Stimulated activated CD8-positive, alpha-beta memory T cell treated with anti-CD3 and anti-CD28 coated beads, Interleukin-2, amount 100 ng/mL, for 48 hours (primary cell): ENCODE measurements at regions not wholly inside any gene's neighbourhood (a gene's known extent, or its start where the extent isn't known, plus 50 kb on each side); places are given as distances from the start of the nearest gene placed in this dataset.
"Not testable (repeated sequence)": the region's sequence is repeated elsewhere in the genome, so short reads cannot be mapped to it uniquely, and the experiment has no call there.

ENCODE experiments used
- DNase-seq, 2 donors: peaks; one replicate each; pipeline ENCODE4 v3.0.0-alpha.2; 2020; ENCODE audit warnings: low read depth in 2 of 2

DNA sequence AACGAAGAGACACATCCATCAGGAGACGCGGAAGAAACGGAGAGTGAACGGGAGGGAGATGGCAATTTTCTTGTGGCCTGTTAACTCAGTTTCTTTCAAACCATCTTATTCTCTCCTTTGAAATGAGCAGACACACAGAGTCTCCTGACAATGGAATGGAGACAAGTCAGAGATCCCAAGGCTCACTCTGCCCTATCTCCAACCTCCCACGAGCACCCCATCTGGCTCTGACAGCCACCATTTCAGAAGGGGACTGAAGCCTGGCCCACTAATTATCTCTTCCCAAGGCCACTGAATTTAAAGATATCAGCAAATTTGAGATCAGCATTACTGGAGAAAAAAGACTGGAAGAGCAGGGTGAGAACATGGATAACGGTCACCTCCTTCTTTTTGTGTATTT lies 215.6 kb downstream of the DHX15 start:
- DNase-seq, result no peak

DNA sequence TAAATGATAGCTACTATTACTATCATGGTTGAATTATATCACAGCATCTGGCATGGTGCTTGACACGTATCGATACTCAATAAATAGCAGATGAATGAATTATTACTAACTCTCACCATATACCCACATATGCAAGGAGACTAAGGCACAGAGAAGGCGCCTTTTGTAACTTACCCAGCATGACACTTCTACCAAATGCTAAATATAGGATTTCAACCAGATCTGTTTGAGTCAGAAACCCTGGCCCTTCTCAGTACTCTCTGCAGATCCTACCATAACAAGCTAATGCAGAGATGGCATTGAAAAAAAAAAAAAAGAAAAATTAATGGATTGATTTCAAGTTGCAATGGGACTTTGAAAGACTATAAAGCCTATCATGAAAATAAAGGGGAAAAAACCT lies 219.5 kb downstream of the DHX15 start:
- DNase-seq, result no peak

DNA sequence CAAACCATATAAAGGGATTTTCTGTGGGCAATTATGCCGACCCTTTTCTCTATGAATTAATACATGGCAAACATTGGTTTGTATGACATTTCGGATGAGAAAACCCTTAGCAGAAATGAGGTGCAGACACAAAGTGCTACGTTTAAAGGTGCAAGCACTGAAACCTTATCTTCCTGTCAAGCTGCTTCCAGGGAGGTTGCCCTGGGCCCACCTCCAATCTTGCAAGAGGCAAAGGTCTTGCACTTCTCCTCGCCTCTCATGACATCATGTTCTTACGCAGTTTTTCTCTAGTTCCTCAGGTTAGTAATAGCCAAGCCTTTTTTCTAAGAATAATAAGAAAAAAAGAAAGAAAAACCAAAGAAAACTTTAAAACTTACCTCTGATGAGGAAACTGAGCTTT lies 220.1 kb downstream of the DHX15 start:
- no peak for DNase-seq

DNA sequence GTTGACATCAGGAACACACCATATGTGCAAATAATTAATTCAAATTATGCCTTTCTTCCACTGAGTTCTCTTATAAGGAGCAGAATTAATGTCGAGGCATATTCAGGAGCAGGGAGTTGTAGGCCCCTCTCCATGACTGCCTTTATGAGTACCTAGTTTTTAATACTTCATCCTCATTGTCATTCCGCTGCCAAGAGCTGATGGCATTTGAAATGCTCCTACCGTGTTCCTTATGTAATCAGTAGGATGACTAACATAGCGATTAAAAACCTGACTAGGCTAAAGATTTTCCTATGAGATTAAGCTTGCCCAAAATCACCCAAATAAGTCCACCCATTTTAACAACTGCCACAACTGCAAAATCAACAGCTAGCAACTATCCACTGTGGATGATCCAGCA lies 220.6 kb downstream of the DHX15 start:
- DNase-seq, result no peak

DNA sequence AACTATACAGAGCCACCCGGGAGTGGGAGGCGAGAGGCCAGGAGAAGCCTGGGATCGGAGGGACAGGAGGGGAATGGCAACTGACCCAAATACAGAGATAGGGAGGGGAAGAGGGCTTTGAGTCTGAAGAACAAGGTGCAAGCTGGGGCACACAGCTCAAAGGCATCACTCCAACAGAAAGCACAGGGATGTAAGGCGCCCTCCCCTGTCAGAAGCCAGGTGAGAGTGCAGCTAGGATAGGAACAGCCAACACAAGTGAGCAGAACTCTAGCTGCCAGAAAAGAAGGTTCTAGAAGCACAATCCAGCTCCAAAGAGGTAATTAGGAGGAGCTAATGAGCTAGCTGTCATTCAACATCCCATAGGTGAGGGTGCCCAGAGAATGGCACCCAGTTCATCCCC lies 232.2 kb downstream of the DHX15 start:
- no peak for DNase-seq

DNA sequence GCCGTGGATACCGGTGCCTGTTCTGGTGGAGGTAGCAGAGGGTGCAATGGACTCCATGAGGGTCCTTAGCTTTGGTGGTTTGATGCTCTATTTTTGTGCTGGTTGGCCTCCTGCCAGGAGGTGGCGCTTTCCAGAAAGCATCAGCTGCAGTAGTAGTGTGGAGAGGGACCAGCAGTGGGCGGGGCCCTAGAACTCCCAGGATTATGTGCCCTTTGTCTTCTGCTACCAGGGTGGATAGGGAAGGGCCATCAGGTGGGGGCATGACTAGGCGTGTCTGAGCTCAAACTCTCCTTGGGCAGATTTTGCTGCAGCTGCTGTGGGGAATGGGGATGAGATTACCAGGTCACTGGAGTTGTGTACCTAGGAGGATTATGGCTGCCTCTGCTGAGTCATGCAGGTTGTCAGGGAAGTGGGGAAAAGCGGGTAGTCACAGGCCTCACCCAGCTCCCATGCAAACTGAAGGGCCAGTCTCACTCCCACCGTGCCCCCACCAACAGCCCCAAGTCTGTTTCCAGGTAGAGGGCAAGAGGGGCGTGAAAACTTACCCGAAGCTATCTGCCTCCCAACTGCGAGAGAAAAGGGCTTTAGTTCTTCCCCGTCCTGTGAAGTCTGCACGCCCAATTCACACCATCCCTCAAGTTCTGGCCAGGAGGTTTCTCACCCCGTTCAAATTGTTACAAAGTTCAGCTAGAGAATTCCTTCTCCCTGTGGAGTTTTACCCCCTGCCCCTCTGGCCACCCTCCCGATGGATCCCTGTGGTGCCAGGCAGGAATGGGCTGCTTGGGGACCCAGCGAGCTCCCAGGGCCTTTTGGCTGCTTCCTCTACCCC lies 235.0 kb downstream of the DHX15 start:
- DNase-seq, result not testable (repeated sequence)

DNA sequence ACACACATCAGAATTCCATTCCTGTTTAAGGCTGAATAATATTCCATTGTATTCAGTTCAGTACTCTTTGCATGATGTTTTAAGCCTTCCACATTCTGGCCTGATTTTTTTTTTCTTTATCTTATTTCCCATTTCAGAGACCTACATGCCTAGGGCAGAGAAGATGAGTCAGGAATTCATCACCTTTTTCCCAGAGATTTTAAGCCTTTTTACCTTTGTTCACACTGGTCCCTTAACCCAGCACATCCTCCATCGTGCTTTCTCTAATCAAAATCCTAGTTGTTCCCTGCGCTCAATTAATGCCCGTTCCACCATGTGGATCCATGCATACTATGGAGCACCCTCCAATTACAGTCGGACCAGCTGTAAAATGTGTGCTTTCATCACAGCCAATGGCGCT lies 245.1 kb downstream of the DHX15 start:
- no peak for DNase-seq

DNA sequence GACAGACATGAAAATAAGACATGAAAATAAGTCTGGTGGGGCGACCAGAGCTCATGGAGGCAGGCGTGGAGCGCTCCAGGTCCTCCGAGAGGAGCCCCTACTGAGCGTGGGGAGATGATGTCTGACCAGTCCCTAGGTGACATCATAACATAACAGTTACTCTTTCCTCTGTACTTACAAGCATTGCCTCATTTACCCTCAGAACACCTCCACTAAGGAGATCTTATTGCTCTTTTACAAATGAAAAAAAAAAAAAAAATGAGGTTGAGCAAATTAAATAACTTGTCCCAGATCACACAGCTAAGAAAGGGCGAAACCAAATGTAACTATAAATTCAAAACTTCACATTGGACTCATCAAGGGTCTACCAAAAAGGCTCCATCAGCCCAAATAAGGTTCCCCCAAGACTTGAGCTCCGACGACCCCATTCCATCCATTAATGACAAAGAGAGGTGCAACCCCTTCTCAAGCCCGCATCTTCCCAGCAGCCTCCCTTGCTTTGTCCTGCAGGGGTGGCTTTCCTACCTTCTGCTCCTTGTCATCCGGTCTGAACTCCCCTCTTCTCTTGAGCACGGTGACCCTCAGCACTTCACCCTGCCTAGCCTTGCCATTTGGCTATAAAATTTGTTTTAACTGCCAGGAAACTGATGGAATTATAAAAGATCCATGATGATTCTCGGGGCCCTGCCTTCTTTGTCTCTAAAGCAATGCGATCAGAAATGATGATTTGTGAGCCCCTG lies 246.7 kb downstream of the DHX15 start:
- DNase-seq, result no peak

DNA sequence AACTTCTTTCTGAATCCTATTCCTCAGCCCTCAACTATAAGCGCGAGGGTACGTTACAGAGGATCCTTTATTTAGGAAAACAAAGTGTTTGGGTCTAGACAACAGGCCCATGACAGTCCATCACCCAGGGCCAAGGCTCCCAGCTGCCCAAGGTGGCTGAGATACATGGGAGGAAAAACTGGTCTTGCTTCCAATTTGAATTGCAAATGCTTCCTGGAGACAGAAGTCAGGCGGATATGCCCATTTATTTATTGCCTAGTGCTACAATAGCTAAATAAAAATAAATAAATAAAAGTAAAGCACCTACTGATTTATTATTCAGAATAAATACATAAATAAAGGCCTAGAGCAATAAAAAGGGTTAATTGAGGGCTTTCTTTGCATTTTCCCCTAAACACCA lies 248.7 kb downstream of the DHX15 start:
- DNase-seq, result no peak

DNA sequence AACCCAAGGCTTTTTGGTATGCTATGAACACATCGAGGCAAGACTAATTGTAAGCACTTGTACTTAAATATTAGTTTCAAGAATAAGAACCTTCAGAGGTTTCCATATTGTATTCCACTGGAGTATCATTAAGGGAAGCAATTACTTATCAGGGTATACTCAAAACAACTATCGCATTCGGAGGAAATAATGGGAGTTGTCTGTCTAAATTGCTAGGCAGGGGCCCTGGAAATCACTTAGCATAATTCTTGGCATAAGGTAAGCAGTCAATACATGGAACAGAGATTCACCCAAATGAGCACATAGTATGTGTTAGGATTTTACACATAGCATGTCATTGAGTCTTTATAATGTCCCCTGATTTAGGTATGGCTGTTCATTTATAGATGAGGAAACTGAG lies 249.4 kb downstream of the DHX15 start:
- no peak for DNase-seq

DNA sequence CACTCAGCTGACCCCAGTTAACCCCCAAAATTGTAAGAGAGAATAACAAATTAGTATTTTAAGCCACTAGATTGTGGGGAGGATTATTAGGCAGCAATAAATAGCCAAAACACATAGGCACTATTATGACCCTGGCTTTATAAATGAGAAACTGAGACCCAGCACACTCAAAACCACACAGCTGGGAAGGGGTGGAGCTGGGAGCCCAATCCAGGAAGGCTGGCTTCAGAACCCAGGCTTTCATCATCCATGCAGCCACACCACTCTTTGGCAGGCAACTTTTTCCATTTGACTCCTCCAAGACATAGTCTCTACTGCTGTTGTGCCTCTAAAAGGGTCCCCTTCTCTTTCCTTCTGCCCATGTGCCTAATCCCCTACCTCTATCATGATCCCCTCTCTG lies 253.8 kb downstream of the DHX15 start:
- no peak for DNase-seq

DNA sequence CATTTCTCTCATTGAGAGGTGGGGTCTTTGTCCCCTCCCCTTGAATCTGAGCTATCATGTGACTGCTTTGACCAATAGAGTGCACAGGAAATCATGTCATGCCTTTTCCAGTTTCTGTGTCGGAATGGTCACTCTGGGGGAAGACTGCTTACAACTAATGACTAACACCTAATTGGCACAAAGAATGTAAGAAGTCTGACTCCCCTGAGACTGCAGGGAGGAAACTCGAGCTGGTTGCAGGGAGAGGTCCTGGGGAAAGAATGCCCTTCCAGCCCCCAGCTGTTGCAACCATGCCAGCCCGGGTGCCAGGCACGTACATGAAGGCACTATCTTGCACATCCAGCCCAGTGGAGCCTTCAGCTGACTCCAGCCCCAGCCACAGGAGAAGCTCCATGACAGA lies 254.2 kb downstream of the DHX15 start:
- DNase-seq, result no peak

DNA sequence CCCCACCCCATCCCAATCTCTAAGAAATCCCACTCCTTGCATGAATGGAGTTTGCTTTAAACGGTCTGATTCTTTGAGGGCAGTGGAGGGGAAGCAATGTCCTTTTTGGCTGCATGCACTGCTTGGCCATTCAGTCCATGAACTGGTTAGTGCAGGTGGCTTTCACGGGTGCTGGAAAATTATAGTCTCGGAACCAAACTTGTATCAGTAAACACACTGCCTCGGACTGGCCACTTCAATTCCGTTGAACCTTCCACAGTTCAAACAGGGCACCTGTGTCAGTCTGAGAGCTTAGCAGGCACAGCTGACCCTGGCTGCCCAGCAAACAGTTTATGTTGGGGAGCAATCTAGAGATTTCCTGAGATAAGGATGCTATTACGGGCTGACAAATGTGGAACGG lies 255.6 kb downstream of the DHX15 start:
- DNase-seq, result no peak

DNA sequence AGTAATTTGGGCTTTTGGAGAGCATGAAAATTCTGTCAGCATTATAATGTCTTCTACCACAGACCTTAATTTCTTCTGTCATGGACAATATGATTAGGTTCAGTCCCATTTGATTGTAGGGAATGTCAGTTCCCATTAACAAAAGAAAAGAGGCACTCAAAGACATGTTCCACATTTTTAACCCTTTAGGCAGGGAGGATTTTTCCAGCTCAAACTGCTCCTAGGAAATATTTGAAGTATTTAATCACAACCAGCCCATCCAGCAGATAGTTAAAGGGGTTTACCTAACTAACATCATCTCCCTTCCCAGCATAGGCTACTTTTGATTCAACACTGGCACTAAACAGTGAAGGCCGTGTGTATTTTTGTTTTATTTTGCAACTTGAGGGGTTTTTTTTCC lies 256.0 kb downstream of the DHX15 start:
- no peak for DNase-seq

DNA sequence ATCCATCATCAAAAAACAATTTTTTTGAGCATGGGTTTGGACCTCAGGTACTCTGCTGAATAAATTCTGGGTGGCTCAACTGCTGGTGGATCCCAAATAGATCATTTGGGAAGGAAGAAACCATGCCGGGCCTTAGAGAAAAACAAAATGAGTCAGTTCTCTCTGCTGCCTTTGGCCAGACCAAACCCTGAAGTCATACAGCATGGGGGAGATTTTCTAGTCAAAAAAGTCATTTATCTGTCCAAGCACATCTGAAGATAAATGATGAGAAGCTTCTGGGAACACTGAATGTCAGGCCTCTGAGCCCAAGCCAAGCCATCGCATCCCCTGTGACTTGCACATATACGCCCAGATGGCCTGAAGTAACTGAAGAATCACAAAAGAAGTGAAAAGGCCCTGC lies 261.4 kb downstream of the DHX15 start:
- DNase-seq, result no peak

DNA sequence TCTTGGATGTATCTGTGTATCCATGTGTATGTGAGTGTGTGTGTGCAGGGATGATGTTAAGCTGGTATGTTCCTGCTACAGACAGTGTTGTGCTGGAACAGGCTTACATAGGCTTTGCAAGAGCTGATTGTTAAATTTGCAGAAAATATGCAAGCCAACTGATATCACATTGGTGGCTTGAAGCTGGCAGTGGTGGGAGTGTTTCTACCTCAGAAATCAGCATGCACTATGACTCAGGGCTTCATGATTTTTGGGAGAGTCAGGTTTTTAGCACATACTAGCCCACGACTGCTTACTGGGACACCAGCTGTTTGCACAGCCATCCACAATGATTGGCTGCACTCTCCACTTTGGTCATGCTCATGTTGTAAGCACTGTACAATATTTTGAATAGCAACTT lies 261.8 kb downstream of the DHX15 start:
- no peak for DNase-seq

DNA sequence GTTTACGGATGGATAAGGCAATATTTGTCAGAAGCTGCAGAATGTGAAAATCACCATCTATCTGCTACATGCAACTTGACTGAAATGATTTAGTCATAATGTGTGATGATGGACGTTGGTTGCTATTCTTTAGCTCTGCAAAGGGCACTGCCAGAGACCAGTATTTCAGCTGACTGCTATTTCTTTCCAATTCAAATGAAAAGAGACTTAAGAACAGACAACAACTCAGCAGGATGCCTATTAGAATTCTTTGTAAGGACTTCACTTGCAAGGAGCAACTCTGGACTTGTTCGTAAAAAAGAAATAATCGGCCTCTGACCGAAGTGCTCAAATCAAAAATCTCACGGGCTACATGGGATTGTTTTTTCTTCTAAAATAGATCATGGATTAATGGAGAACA lies 262.7 kb downstream of the DHX15 start:
- no peak for DNase-seq

DNA sequence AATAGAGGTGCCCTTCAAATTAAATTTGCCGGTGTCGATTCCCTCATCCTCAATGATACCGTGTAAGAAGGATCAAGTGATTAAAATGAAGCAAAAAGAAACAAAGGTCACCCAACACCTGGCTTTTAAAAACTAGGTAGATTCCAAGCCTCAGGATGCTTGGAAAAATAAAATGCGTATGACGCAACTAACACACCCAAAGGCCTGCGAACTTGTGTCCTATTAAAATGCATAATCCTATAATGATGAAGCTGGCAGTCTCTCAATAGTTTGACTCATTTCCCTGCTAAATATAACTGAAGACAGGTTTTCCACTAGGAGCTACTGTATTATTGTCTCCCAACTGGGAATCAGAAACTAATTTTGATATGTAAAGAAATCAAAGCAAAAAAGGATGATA lies 263.2 kb downstream of the DHX15 start:
- DNase-seq, result no peak

DNA sequence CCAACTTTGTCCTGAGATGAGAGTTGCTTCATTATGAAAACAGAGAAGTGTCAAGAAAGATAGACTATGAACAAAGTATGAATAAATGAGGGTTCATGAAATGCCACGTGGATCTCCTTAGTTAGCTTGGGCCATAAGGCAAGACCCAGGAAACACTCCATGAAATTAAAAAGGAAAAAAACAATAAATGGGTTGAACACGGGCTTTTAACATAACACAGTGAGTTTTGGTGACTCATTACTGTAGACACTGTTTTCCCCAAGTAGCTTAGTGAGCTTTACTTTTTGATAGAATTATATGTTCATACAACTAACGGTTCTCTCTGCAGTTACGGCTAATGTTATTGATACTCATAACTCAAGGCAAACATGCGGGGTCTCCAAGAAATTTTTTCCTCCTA lies 265.0 kb downstream of the DHX15 start:
- no peak for DNase-seq

DNA sequence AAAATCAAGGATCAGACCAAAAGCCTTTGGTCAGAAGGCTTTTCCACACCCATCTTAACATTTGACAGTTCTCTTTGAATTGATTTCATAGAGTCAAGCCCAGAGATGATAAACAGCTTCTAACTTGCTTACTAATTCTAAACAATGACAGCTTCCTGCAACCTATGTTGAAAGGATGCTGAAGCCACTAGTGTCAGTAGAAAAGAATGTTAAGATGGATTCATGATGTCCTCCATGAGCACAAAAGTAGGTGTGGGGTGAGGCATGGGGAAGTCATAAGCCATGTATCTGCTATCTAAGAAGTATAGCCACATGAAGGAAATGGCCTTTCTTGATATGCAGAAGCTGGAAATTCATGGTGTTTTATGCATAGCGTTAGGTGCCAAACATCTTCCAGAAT lies 269.3 kb downstream of the DHX15 start:
- DNase-seq, result no peak

DNA sequence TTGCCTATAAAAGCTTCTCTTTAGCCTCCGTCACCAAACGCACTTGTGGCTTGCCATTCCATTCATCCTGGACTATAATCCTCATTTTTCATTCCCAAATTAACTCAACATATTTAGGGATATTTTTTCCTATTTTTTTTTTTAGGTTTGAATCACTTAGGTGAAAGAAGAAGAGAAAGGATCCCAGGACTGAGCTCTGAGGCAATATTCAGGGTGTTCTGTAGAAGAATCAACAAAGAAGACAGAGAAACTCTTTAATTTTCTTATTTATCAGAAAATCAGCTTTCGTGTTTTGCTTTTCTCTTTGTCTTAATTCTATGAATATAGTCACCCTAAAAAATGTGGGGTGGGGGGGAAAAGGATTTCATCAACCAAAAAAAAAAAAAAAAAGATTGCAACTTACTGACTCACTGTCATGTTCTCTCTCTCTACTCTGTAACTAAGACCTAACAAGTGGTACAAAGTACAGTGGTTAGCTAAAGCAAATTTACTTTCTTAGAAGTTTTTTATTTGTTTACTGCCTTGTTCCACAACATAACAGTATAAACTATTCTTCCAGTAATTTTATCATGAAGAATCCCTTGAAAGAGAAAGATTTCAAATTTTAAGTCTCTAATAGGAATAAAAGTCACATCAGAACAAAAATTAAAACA lies 272.0 kb downstream of the DHX15 start:
- DNase-seq, result no peak

DNA sequence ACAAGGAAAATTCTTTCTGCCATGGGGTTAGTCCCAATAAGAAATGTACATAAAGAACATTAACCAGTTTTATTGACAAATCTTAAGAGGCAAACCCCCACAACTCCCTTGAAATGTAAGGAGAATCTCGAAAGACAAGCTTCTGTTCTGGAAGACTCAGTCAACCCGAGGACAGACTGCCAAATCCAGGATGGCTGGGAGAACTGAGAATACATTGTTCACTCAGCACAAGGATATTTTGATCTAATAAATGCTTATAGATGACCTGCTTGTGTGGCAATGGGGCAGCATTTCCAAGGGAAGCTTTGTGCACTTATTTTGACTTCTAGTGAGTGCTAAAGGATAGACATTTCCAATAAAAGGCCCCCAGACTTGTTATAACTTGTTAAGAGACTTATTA lies 280.4 kb downstream of the DHX15 start:
- DNase-seq, result no peak

DNA sequence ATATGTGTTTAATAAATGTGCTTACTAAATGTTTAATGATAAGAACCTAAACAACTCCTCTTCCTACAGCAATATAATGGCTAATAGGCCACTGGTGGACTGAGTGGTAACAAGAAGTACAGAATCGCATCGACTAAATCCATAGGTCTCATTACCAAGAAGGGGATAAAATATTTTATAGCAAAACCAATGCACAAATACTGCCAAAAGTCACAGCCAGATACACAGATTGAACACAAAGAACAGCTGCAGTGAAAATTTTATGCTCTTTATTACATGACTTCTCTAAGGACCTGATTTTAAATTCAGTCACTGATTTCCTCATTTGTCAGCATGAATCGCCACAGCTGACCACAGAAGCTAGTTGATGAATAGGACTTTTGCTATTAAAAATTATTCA lies 285.4 kb downstream of the DHX15 start:
- DNase-seq, result no peak
